Renal pelvis (tissue), 1 donor: ENCODE measurements at regions not wholly inside any gene's neighbourhood (a gene's known extent, or its start where the extent isn't known, plus 50 kb on each side); places are given as distances from the start of the nearest gene placed in this dataset.

ENCODE experiments used
- DNase-seq: peaks from one replicate; pipeline ENCODE4 v3.0.0-alpha.2; 2013

- no peak for DNase-seq
Observed at GRCh38 chr3:156620901-156621300, 53.5 kb upstream of the TIPARP start.

- no peak for DNase-seq
Observed at GRCh38 chr3:156620260-156620659, 54.1 kb upstream of the TIPARP start.

- no peak for DNase-seq
Observed at GRCh38 chr3:156619376-156619775, 55.0 kb upstream of the TIPARP start.

GRCh38 chr3:156617781-156618180, 56.6 kb upstream of the TIPARP start:
- DNase-seq, result no peak

GRCh38 chr3:156617145-156617544, 57.2 kb upstream of the TIPARP start:
- DNase-seq, result no peak

GRCh38 chr3:156615592-156616173, 58.7 kb upstream of the TIPARP start:
- DNase-seq, result no peak

GRCh38 chr3:156614642-156615511, 59.5 kb upstream of the TIPARP start:
- DNase-seq, result no peak

GRCh38 chr3:156612903-156613302, 58.0 kb upstream of the SSR3 start:
- DNase-seq, result no peak

- DNase-seq, result no peak
Observed at GRCh38 chr3:156611870-156612494, 57.1 kb upstream of the SSR3 start.

GRCh38 chr3:156610154-156610553, 55.2 kb upstream of the SSR3 start:
- DNase-seq, result no peak

- DNase-seq, result no peak
Observed at GRCh38 chr3:156609546-156609945, 54.6 kb upstream of the SSR3 start.

GRCh38 chr3:156608601-156609514, 53.9 kb upstream of the SSR3 start:
- no peak for DNase-seq

GRCh38 chr3:156606729-156607128, 51.8 kb upstream of the SSR3 start:
- DNase-seq, result no peak

- peak; percentile 60 for DNase-seq
Observed at GRCh38 chr3:156605686-156606605, 51.0 kb upstream of the SSR3 start.

GRCh38 chr3:156604642-156605144, 49.8 kb upstream of the SSR3 start:
- no peak for DNase-seq
